Testis (tissue), 2 donors: ENCODE measurements at regions not wholly inside any gene's neighbourhood (a gene's known extent, or its start where the extent isn't known, plus 50 kb on each side); places are given as distances from the start of the nearest gene placed in this dataset.

Source experiments
- POLR2A ChIP-seq: fragments of 450-650 bp; IDR thresholded peaks from one replicate; pipeline ENCODE4 v1.6.1; 2017; ENCODE audit warnings: antibody characterized with exemption, mild to moderate bottlenecking, moderate library complexity
- TF ChIP-seq, protein P1 (sequence below), 3 experiments: fragments of 450-650 bp in 2 of 3; fragments of 200-600 bp in 1 of 3; sonication (generic) in 1 of 3; IDR thresholded peaks; one replicate each; pipeline ENCODE4 v1.5.1; 2016 to 2019; ENCODE audit warnings: antibody characterized with exemption in 3 of 3, mild to moderate bottlenecking in 2 of 3, moderate library complexity in 1 of 3

DNA sequence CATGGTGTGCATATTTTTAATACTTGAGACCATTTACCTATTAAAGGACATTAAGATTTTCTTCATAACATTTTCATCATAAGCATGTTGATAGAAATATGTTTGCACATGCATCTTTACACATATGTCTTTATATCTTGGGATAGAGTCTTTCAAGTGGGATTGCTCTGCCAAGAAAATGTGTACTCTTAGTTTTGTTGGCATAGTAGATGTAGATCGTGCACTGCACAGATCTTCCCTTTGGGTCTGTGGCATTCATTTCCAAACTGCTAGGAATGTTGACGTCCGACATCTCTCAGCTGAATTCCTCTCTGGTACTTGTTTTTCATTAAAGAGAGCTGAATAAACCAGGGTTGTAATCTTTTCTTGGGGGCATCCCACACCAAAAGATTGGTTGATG is 183.2 kb upstream of the RPRM start:
- TF ChIP-seq, protein P1, sequence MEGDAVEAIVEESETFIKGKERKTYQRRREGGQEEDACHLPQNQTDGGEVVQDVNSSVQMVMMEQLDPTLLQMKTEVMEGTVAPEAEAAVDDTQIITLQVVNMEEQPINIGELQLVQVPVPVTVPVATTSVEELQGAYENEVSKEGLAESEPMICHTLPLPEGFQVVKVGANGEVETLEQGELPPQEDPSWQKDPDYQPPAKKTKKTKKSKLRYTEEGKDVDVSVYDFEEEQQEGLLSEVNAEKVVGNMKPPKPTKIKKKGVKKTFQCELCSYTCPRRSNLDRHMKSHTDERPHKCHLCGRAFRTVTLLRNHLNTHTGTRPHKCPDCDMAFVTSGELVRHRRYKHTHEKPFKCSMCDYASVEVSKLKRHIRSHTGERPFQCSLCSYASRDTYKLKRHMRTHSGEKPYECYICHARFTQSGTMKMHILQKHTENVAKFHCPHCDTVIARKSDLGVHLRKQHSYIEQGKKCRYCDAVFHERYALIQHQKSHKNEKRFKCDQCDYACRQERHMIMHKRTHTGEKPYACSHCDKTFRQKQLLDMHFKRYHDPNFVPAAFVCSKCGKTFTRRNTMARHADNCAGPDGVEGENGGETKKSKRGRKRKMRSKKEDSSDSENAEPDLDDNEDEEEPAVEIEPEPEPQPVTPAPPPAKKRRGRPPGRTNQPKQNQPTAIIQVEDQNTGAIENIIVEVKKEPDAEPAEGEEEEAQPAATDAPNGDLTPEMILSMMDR (IDR thresholded peaks at IDR 0.05) = no peak
- no peak for TF ChIP-seq POLR2A
